NT2/D1 (cell line): ENCODE measurements at regions not wholly inside any gene's neighbourhood (a gene's known extent, or its start where the extent isn't known, plus 50 kb on each side); places are given as distances from the start of the nearest gene placed in this dataset.
A peak's percentile ranks its signal among the peaks of the same experiment; 100 is the strongest.

Source experiments
- DNase-seq: peaks from one replicate; pipeline ENCODE4 v3.0.0-alpha.2; 2011; ENCODE audit warnings: low read depth, low spot score
- H3K27me3 ChIP-seq: 2 replicates; pipeline ENCODE4 v1.6.0; 2011; ENCODE audit warnings: mild to moderate bottlenecking; ENCODE audit not compliant: insufficient read length, insufficient read depth
- H3K36me3 ChIP-seq: 2 replicates; pipeline ENCODE4 v1.6.1; 2011; ENCODE audit warnings: mild to moderate bottlenecking, low read length, mixed read lengths; ENCODE audit not compliant: insufficient read depth, insufficient read length
- H3K4me1 ChIP-seq: 2 replicates; pipeline ENCODE4 v1.5.1; 2011; ENCODE audit not compliant: insufficient read depth, insufficient read length
- H3K4me3 ChIP-seq: 2 replicates; pipeline ENCODE4 v1.5.1; 2011; ENCODE audit warnings: low read depth; ENCODE audit not compliant: insufficient read length
- H3K9ac ChIP-seq: 2 replicates; pipeline ENCODE4 v1.6.0; 2011; ENCODE audit warnings: low read depth; ENCODE audit not compliant: insufficient read length
- H3K9me3 ChIP-seq: 2 replicates; pipeline ENCODE4 v1.5.1; 2011; ENCODE audit warnings: mild to moderate bottlenecking, low read length; ENCODE audit not compliant: insufficient read depth
- SUZ12 ChIP-seq: IDR thresholded peaks from 2 replicates; pipeline ENCODE4 v1.6.1; 2011; ENCODE audit not compliant: insufficient read length, insufficient read depth; ENCODE audit errors: extremely low read depth
- YY1 ChIP-seq: IDR thresholded peaks from 2 replicates; pipeline ENCODE4 v1.6.1; 2011; ENCODE audit not compliant: insufficient read length, insufficient read depth
- ZNF274 ChIP-seq: IDR thresholded peaks from 2 replicates; pipeline ENCODE4 v1.6.1; 2011; ENCODE audit warnings: mild to moderate bottlenecking, low read depth, low read length

DNA sequence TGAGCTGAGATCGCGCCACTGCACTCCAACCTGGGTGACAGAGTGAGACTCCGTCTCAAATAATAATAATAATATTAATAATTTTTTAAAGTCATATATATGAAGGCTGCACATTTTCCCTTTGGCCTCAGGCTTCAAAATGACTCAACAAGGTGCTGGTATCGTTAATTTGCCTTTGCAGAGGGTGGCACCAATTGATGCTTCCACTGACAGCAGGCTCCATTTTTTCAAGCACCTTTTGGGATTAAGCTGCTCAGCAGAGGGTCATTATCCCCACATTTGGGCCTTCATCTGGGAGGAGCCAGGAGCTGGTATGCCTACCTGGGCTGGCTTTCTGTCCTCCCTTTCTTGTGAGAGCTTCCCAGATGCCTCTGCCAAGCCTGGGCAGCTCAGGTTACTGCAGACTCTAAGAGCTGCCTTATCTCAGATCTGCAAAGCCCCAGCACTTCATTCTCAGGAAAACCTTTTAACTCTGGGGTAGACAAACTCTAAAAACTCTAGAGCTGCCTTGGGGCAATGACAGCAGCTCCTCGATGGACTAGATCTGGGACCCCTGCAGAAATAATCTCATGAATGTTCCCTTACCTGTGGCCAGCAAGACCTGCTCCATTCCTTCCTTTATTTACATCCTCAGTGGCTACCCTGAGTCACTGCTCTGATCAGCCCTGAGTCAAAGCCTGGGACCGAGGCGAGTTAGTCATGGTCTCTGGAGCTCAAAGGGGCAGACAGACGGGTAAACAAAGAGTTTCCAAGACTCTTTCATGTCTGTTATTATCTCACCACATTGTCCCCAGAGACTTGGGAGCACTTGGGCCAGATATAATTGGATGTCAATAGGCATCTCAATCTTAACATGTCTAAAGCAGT is 80.0 kb upstream of the EYA2 start:
- no peak overlapping the region for H3K9ac ChIP-seq
- no peak for TF ChIP-seq YY1
- no peak for TF ChIP-seq ZNF274
- no peak for TF ChIP-seq SUZ12
- H3K4me1 ChIP-seq = no peaks in the 10 kb centered on the region
- peak; percentile 63 for DNase-seq
- H3K36me3 ChIP-seq = no peaks in the 10 kb centered on the region
- no peak overlapping the region for H3K4me3 ChIP-seq
- H3K9me3 ChIP-seq = no peaks in the 10 kb centered on the region
- H3K27me3 ChIP-seq = peaks cover 7% of the 10 kb centered on the region

DNA sequence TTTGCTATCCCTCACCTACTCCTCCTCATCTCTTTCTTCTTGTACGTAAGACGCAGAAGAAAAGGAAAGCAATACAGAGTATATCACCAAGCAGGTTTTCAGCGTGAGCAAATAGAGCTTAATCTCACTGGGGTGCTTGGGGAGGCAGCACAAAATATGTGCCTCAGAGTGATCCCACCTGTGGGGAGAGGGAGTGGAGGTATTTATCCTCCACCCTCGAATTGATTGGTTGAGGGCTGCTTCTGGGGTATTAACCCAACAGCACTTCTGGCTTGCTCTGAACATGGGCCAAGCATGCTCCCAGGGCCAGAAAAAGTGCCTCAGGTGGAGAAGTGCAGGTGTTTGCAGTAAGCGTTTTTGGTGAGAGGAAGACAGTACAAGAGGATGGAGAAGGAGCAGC is 78.5 kb upstream of the EYA2 start:
- DNase-seq = no peak
- H3K27me3 ChIP-seq = peaks cover 7% of the 10 kb centered on the region
- no peaks in the 10 kb centered on the region for H3K9me3 ChIP-seq
- H3K9ac ChIP-seq = no peak overlapping the region
- no peaks in the 10 kb centered on the region for H3K4me1 ChIP-seq
- no peak overlapping the region for H3K4me3 ChIP-seq
- no peak for TF ChIP-seq SUZ12
- no peak for TF ChIP-seq YY1
- TF ChIP-seq ZNF274 = no peak
- no peaks in the 10 kb centered on the region for H3K36me3 ChIP-seq

DNA sequence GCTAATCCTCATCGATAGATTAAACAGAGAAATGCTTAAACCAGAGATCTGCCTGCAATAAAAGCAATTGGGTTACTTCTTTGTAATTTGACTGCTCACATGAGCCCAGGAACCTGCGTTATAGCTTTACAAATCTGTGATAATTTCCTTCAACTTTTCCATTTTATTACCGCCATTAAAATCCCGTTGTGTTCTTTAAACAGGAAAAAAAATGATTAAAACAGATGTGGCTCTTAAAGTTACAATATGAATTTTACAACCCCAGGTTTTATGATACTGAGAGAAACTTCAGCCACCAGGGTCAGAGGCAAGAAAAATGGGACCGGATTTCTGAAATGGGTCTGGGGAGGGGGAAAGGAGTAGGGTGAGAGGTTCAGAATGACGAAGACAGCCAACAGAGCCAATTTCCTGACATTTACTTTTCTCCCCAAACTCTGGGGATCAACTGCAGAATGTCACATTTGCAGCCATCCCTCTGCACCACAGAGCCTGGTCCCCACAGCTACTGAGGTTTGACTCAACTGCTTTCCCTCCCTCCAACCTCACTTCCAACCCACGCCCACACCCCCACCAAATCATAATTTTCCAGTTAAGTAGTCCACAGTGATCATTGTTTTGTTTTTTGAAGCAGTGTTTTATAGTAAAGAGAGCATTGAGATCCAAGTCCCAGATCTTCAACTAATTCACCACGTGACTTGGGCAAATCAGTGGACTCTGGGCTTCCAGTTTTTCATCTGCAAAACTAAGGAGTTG is 77.6 kb upstream of the EYA2 start:
- Histone ChIP-seq H3K9me3 (no peaks in the 10 kb centered on the region), H3K36me3 (no peaks in the 10 kb centered on the region), H3K4me1 (no peaks in the 10 kb centered on the region), H3K4me3 (no peak overlapping the region), H3K9ac (no peak overlapping the region), H3K27me3 (peaks cover under 1% of the 10 kb centered on the region)
- DNase-seq = no peak
- TF ChIP-seq SUZ12 (no peak), YY1 (no peak), ZNF274 (no peak)

DNA sequence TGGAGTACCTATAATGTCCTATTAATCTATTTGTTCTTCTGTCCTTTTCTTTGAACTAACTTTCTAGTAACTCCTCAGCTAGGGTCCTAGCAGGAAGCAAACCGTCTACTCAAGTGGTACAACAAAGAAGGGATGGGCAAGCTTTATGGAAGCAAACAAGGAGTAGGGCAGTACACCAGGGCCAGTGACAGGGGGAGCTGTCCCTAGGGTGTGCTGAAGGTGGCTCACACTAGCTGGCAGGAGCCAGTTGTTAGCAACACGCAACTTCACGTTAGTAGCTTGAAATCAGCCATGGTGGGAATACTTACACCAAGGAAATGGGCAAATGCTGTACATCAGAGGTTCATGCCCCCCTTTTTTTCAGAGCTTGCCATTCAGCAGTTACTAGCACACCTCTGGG is 74.0 kb upstream of the EYA2 start:
- Histone ChIP-seq H3K27me3 (no peaks in the 10 kb centered on the region), H3K36me3 (no peaks in the 10 kb centered on the region), H3K4me1 (no peaks in the 10 kb centered on the region), H3K9me3 (no peaks in the 10 kb centered on the region), H3K4me3 (no peak overlapping the region), H3K9ac (no peak overlapping the region)
- TF ChIP-seq SUZ12 (no peak), ZNF274 (no peak), YY1 (no peak)
- DNase-seq = no peak

DNA sequence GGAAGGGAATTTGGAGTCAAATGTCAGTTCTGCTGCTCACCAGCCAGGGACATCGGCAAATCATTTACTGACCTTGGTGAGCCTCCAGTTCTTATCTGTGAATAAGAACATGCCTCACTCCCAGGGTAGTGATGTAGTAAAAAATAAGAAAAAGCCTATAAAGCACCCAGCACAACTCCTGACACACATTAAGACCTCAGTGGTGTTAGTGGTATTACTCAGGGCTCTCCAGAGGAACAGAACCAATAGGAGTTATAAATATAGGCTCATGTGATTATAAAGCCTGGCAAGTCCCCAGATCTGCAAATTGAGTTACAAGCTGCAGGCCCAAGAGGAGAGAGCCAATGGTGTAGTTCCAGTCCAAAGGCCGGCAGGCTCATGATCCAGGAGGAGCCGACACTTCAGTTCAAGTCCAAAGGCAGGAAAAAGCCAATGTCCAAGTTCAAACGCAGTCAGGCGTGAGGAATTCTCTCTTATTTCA is 71.3 kb upstream of the EYA2 start:
- no peaks in the 10 kb centered on the region for H3K27me3 ChIP-seq
- H3K9me3 ChIP-seq = no peaks in the 10 kb centered on the region
- H3K4me3 ChIP-seq = no peak overlapping the region
- H3K4me1 ChIP-seq = no peaks in the 10 kb centered on the region
- DNase-seq = no peak
- no peak for TF ChIP-seq ZNF274
- no peak for TF ChIP-seq SUZ12
- TF ChIP-seq YY1 = no peak
- H3K36me3 ChIP-seq = no peaks in the 10 kb centered on the region
- H3K9ac ChIP-seq = no peak overlapping the region

DNA sequence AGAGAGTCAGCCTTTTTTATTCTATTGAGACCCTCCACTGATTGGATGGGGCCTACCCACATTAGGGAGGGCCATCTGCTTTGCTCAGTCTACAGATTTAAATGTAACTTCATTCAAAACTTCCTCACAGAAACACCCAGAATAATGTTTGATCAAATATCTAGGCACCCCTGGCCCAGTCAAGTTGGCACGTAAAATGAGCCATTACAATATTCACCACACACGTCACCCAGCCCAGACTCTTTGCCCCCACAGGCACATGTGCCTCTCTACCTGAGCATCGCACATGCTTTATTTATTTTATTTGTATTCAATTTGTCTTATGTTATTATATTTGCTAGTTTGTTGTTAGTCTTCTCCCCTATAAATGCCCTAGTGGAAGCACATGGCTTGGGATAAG is 70.9 kb upstream of the EYA2 start:
- Histone ChIP-seq H3K36me3 (no peaks in the 10 kb centered on the region), H3K9me3 (no peaks in the 10 kb centered on the region), H3K4me3 (no peak overlapping the region), H3K27me3 (no peaks in the 10 kb centered on the region), H3K4me1 (no peaks in the 10 kb centered on the region), H3K9ac (no peak overlapping the region)
- TF ChIP-seq YY1 (no peak), SUZ12 (no peak), ZNF274 (no peak)
- no peak for DNase-seq

DNA sequence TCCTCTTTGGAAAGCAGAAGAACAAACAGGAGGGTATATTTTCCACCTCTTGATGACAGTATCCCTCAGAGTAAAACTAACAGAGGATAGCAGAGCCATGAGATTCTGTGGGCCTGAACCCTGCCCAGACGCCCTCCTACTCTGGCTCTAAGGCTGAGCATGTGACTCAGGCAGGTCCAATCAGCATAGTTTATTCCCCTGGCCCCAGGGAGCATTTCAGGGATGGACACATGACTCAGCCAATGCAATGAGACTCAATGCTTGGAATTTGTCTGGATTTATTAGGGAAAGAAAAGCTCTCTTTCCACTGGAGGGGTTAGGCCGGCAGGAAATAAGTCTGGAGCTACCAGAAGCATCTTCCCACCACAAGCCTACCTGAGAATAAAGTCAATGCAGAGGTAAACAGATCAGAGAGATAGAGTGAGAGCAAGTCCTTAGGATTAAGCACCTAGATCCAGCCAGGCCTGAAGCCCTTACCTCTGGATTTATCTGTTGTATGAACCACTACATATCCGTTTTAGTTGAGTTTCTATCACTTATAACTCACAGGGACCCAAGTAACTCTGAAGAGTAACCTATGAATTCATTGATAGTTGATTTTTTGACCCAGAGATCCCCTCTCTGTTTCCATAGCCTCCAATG is 68.2 kb upstream of the EYA2 start:
- TF ChIP-seq SUZ12 (no peak), YY1 (no peak), ZNF274 (no peak)
- Histone ChIP-seq H3K27me3 (no peaks in the 10 kb centered on the region), H3K9me3 (no peaks in the 10 kb centered on the region), H3K36me3 (no peaks in the 10 kb centered on the region), H3K4me1 (no peaks in the 10 kb centered on the region), H3K4me3 (no peak overlapping the region), H3K9ac (no peak overlapping the region)
- DNase-seq = no peak
